ENCODE measurements at regions not wholly inside any gene's neighbourhood (a gene's known extent, or its start where the extent isn't known, plus 50 kb on each side); places are given as distances from the start of the nearest gene placed in this dataset.
A peak's percentile ranks its signal among the peaks of the same experiment; 100 is the strongest.

- no peak for DNase-seq
Measured at GRCh38 chr3:175914785-175915184, 1055.7 kb downstream of the NAALADL2 start.

GRCh38 chr3:175913286-175913685 is 1054.2 kb downstream of the NAALADL2 start:
- peak; percentile 11 for DNase-seq

GRCh38 chr3:175911937-175912336 is 1052.8 kb downstream of the NAALADL2 start:
- DNase-seq, result no peak

- DNase-seq, result no peak
Measured at GRCh38 chr3:175902226-175902625, 1043.1 kb downstream of the NAALADL2 start.

GRCh38 chr3:175898194-175898593 is 1039.1 kb downstream of the NAALADL2 start:
- DNase-seq, result no peak

GRCh38 chr3:175896655-175897054 is 1037.5 kb downstream of the NAALADL2 start:
- DNase-seq, result no peak

GRCh38 chr3:175895731-175896130 is 1036.6 kb downstream of the NAALADL2 start:
- DNase-seq, result no peak

GRCh38 chr3:175893566-175893965 is 1034.4 kb downstream of the NAALADL2 start:
- DNase-seq, result no peak

GRCh38 chr3:175890066-175890465 is 1030.9 kb downstream of the NAALADL2 start:
- DNase-seq, result no peak

- DNase-seq, result peak; percentile 93
Measured at GRCh38 chr3:175885231-175885766, 1026.2 kb downstream of the NAALADL2 start.

GRCh38 chr3:175879417-175879816 is 1020.3 kb downstream of the NAALADL2 start:
- DNase-seq, result peak; percentile 30

- no peak for DNase-seq
Measured at GRCh38 chr3:175869404-175869803, 1010.3 kb downstream of the NAALADL2 start.

GRCh38 chr3:175868626-175869025 is 1009.5 kb downstream of the NAALADL2 start:
- DNase-seq, result no peak

- DNase-seq, result no peak
Measured at GRCh38 chr3:175865724-175866123, 1006.6 kb downstream of the NAALADL2 start.

GRCh38 chr3:175861916-175862315 is 1002.8 kb downstream of the NAALADL2 start:
- DNase-seq, result no peak
